ENCODE measurements at regions not wholly inside any gene's neighbourhood (a gene's known extent, or its start where the extent isn't known, plus 50 kb on each side); places are given as distances from the start of the nearest gene placed in this dataset.
"Not testable (repeated sequence)": the region's sequence is repeated elsewhere in the genome, so short reads cannot be mapped to it uniquely, and the experiment has no call there.

GRCh38 chr12:112682586-112682985 is 109.0 kb upstream of the RPH3A start:
- no peak for DNase-seq (ENCODE audit: low spot score)
- TF ChIP-seq CTCF (IDR thresholded peaks at IDR 0.05; ENCODE audit: extremely low read depth, insufficient read depth, missing control alignments) = no peak
- in situ Hi-C loops (cut with MboI; ENCODE audit: low pct_unique_long_range_greater_than_20kb, low sequenced_read_pairs, unreplicated experiment) = no loop called here

- no peak for TF ChIP-seq CTCF (IDR thresholded peaks at IDR 0.05; ENCODE audit: extremely low read depth, insufficient read depth, missing control alignments)
- in situ Hi-C loops (cut with MboI; ENCODE audit: low pct_unique_long_range_greater_than_20kb, low sequenced_read_pairs, unreplicated experiment) = no loop called here
- DNase-seq (ENCODE audit: low spot score) = no peak
Measured at GRCh38 chr12:112684742-112685141, 106.8 kb upstream of the RPH3A start.

- TF ChIP-seq CTCF (IDR thresholded peaks at IDR 0.05; ENCODE audit: extremely low read depth, insufficient read depth, missing control alignments) = no peak
- in situ Hi-C loops (cut with MboI; ENCODE audit: low pct_unique_long_range_greater_than_20kb, low sequenced_read_pairs, unreplicated experiment) = no loop called here
- DNase-seq (ENCODE audit: low spot score) = no peak
Measured at GRCh38 chr12:112685321-112685720, 106.2 kb upstream of the RPH3A start.

GRCh38 chr12:112686373-112686772 is 105.2 kb upstream of the RPH3A start:
- DNase-seq (ENCODE audit: low spot score) = no peak
- in situ Hi-C loops (cut with MboI; ENCODE audit: low pct_unique_long_range_greater_than_20kb, low sequenced_read_pairs, unreplicated experiment) = no loop called here
- no peak for TF ChIP-seq CTCF (IDR thresholded peaks at IDR 0.05; ENCODE audit: extremely low read depth, insufficient read depth, missing control alignments)

- TF ChIP-seq CTCF (IDR thresholded peaks at IDR 0.05; ENCODE audit: extremely low read depth, insufficient read depth, missing control alignments) = no peak
- DNase-seq (ENCODE audit: low spot score) = no peak
- in situ Hi-C loops (cut with MboI; ENCODE audit: low pct_unique_long_range_greater_than_20kb, low sequenced_read_pairs, unreplicated experiment) = no loop called here
Measured at GRCh38 chr12:112694065-112694464, 97.5 kb upstream of the RPH3A start.

GRCh38 chr12:112697441-112697840 is 94.1 kb upstream of the RPH3A start:
- DNase-seq (ENCODE audit: low spot score); in situ Hi-C loops (cut with MboI; ENCODE audit: low pct_unique_long_range_greater_than_20kb, low sequenced_read_pairs, unreplicated experiment): not testable (repeated sequence)

- in situ Hi-C loops (cut with MboI; ENCODE audit: low pct_unique_long_range_greater_than_20kb, low sequenced_read_pairs, unreplicated experiment) = no loop called here
- TF ChIP-seq CTCF (IDR thresholded peaks at IDR 0.05; ENCODE audit: extremely low read depth, insufficient read depth, missing control alignments) = no peak
- DNase-seq (ENCODE audit: low spot score) = no peak
Measured at GRCh38 chr12:112705037-112705632, 86.4 kb upstream of the RPH3A start.

Data from GM13977 (cell line).